Transverse colon (tissue), 4 donors: ENCODE measurements at regions not wholly inside any gene's neighbourhood (a gene's known extent, or its start where the extent isn't known, plus 50 kb on each side); places are given as distances from the start of the nearest gene placed in this dataset.
"Not testable (repeated sequence)": the region's sequence is repeated elsewhere in the genome, so short reads cannot be mapped to it uniquely, and the experiment has no call there.

Experiments
- DNase-seq: peaks from one replicate; pipeline ENCODE4 v3.0.0-alpha.2; 2019
- H3K27ac ChIP-seq, 4 donors: fragments of 200-600 bp; sonication (generic); 2 replicates each; pipeline ENCODE4 v1.5.1; 2016 to 2018; ENCODE audit warnings: inconsistent platforms in 4 of 4
- H3K27me3 ChIP-seq: fragments of 200-600 bp; sonication (generic); 2 replicates; pipeline ENCODE4 v1.5.1; 2017; ENCODE audit warnings: inconsistent platforms
- H3K36me3 ChIP-seq, 4 donors: fragments of 200-600 bp; sonication (generic); 2 replicates each; pipeline ENCODE4 v1.5.1; 2017 to 2019; ENCODE audit warnings: inconsistent platforms in 4 of 4
- H3K4me1 ChIP-seq, 4 donors: fragments of 200-600 bp; sonication (generic); 2 replicates each; pipeline ENCODE4 v1.5.1; 2017 to 2020; ENCODE audit warnings: inconsistent platforms in 4 of 4
- H3K4me3 ChIP-seq, 4 donors: fragments of 200-600 bp; sonication (generic); 1 replicate in 1 of 4; 2 replicates in 3 of 4; pipeline versions ENCODE4 v1.5.1 to v1.6.1; 2017 to 2019; ENCODE audit warnings: inconsistent platforms in 4 of 4
- H3K9me3 ChIP-seq, 2 donors: fragments of 200-600 bp; sonication (generic); 2 replicates each; pipeline ENCODE4 v1.5.1; 2017 to 2019; ENCODE audit warnings: inconsistent platforms in 2 of 2
- EP300 ChIP-seq: sonication (generic); formaldehyde crosslinking; IDR thresholded peaks from one replicate; pipeline ENCODE4 v1.6.1; 2017; ENCODE audit warnings: antibody characterized with exemption, low read depth
- POLR2A ChIP-seq: fragments of 450-650 bp; IDR thresholded peaks from one replicate; pipeline ENCODE4 v1.6.1; 2016; ENCODE audit warnings: antibody characterized with exemption, mild to moderate bottlenecking, moderate library complexity
- POLR2AphosphoS5 ChIP-seq, 3 donors: sonication (generic); formaldehyde crosslinking; IDR thresholded peaks; one replicate each; pipeline ENCODE4 v1.6.1; 2016; ENCODE audit warnings: antibody characterized with exemption in 3 of 3
- WGBS, 2 donors: methylation state at CpG; one replicate each; pipeline ENCODE4 v1.1.5; 2018; ENCODE audit warnings: low coverage in 1 of 2; 5-methylcytosine and 5-hydroxymethylcytosine counted together
- in situ Hi-C, 4 donors: fragments of 200-750 bp; cut with MboI; loops; one replicate each; pipeline versions ENCODE4 v1.15.0 to v1.15.1; 2017; ENCODE audit warnings: low sequenced_read_pairs in 3 of 4, low pct_ligation_motif_present in 1 of 4, low pct_unique_long_range_greater_than_20kb in 1 of 4
- intact Hi-C: fragments of 100-400 bp; cut with DNase I; formaldehyde crosslinking; loops from one replicate; pipeline ENCODE4 v1.15.1; 2023; ENCODE audit warnings: low total_unique reads
- TF ChIP-seq, protein P1 (sequence below), 5 experiments: fragments of 200-600 bp in 3 of 5; fragments of 450-650 bp in 2 of 5; sonication (generic) in 3 of 5; IDR thresholded peaks; 1 replicate in 2 of 5; 2 replicates in 3 of 5; pipeline ENCODE4 v1.5.1; 2016 to 2017; ENCODE audit warnings: antibody characterized with exemption in 5 of 5, inconsistent platforms in 3 of 5, mild to moderate bottlenecking in 2 of 5, moderate library complexity in 1 of 5

DNA sequence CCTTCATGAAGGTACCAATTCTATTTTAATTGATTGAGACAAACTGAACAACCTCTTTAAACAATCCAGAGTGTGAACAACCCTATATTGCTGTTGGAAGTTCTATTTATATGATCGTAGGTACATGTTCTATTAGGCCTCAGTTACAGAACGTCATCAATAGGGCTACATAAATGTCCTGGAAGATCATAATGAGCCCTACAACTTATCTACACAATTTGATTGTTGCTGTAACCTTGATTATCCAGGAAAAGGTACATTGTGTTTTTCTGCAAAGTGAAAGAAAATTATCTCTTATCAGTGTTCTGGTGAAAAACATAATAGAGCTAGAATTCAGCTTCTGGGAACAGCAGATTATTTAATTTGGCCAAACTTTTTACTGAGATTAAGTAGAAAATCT is 612.9 kb downstream of the GALC start:
- no peaks in the 10 kb centered on the region for H3K27me3 ChIP-seq
- TF ChIP-seq, protein P1, sequence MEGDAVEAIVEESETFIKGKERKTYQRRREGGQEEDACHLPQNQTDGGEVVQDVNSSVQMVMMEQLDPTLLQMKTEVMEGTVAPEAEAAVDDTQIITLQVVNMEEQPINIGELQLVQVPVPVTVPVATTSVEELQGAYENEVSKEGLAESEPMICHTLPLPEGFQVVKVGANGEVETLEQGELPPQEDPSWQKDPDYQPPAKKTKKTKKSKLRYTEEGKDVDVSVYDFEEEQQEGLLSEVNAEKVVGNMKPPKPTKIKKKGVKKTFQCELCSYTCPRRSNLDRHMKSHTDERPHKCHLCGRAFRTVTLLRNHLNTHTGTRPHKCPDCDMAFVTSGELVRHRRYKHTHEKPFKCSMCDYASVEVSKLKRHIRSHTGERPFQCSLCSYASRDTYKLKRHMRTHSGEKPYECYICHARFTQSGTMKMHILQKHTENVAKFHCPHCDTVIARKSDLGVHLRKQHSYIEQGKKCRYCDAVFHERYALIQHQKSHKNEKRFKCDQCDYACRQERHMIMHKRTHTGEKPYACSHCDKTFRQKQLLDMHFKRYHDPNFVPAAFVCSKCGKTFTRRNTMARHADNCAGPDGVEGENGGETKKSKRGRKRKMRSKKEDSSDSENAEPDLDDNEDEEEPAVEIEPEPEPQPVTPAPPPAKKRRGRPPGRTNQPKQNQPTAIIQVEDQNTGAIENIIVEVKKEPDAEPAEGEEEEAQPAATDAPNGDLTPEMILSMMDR (IDR thresholded peaks at IDR 0.05): no peak
- TF ChIP-seq POLR2A (no peak), EP300 (no peak), POLR2AphosphoS5 (IDR thresholded peaks at IDR 0.05) (no peak)
- H3K4me1 ChIP-seq: no peaks in the 10 kb centered on the region
- 74 to 75% methylated on average over 2 of the region's 2 CpGs for WGBS, 2 donors
- no peak for DNase-seq
- H3K36me3 ChIP-seq: no peaks in the 10 kb centered on the region
- in situ Hi-C loops (no loop called here), intact Hi-C loops (no loop called here)
- no peak overlapping the region for H3K27ac ChIP-seq
- H3K9me3 ChIP-seq: no peaks in the 10 kb centered on the region
- no peak overlapping the region for H3K4me3 ChIP-seq

DNA sequence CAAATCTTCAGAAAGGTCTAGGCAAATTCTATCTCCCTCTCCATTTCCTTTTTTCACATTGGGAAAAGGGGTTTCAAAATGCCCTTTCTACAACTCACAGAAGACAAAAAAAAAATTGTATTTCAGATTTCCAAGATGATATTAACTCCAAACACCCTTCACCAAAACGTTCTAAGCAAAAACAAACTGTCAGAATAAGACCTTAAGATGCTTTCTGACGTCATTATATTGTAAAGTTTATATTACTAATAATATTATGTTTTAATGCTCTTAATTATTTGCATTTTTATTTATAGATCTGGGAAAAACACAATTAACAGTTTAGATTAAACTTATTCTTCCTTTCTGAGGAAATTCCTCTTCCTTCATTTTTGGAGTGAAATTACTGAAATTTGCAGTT is 624.2 kb downstream of the GALC start:
- in situ Hi-C loops (no loop called here), intact Hi-C loops (no loop called here)
- WGBS, 2 donors: 36 to 44% methylated on average over 2 of the region's 2 CpGs

DNA sequence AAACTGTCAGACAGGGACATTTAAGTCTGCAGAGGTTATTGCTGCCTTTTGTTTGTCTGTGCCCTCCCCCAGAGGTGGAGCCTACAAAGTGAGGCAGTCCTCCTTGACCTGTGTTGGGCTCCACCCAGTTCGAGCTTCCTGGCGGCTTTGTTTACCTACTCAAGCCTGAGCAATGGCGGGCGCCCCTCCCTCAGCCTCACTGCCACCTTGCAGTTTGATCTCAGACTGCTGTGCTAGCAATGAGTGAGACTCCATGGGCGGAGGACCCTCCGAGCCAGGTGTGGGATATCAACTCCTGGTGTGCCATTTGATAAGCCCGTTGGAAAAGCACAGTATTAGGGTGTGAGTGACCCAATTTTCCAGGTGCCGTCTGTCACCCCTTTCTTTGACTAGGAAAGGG is 632.7 kb downstream of the GALC start:
- H3K27me3 ChIP-seq, H3K36me3 ChIP-seq, H3K4me1 ChIP-seq, DNase-seq, H3K4me3 ChIP-seq, H3K27ac ChIP-seq, intact Hi-C loops, in situ Hi-C loops, H3K9me3 ChIP-seq: not testable (repeated sequence)
- 88 to 100% methylated on average over 1 to 8 of the region's 8 CpGs for WGBS, 2 donors

More for the DNA sequence above, 624.2 kb downstream of the GALC start:
- TF ChIP-seq POLR2AphosphoS5 (IDR thresholded peaks at IDR 0.05) (no peak), EP300 (no peak), POLR2A (no peak)
- TF ChIP-seq, protein P1 (IDR thresholded peaks at IDR 0.05): no peak
- Histone ChIP-seq H3K9me3 (no peaks in the 10 kb centered on the region), H3K4me1 (no peaks in the 10 kb centered on the region), H3K36me3 (no peaks in the 10 kb centered on the region), H3K4me3 (no peak overlapping the region), H3K27me3 (no peaks in the 10 kb centered on the region), H3K27ac (no peak overlapping the region)
- no peak for DNase-seq

DNA sequence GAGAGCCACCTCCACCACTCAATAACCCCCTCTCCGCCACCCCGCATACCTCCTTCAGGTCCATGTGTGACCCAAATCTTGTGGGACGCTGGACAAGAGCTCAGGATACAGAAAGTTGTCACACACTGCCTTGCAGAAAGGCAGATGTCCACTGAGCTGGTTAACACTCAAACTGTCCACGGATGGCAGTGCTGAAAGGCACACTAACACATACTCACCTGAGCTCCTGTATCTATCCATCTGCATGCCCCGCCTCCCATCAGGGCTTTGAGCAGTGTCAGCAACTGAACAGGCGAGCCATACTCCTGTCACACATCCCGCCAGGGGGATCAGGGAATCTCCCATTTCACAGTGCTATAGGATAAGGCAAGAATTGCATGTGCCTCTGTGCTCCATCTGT is 642.0 kb downstream of the GALC start:
- TF ChIP-seq, protein P1 (IDR thresholded peaks at IDR 0.05): no peak
- no peak for TF ChIP-seq POLR2A
- no peak for TF ChIP-seq EP300
- TF ChIP-seq POLR2AphosphoS5 (IDR thresholded peaks at IDR 0.05): no peak
- no peaks in the 10 kb centered on the region for H3K27me3 ChIP-seq
- no peaks in the 10 kb centered on the region for H3K4me1 ChIP-seq
- no peak overlapping the region for H3K4me3 ChIP-seq
- intact Hi-C loops (no loop called here), in situ Hi-C loops (no loop called here)
- H3K27ac ChIP-seq: no peak overlapping the region
- H3K9me3 ChIP-seq: no peaks in the 10 kb centered on the region
- 80% methylated on average over 7 of the region's 7 CpGs; no CpG with 5 or more reads in 1 of the 2 donors for WGBS, 2 donors
- DNase-seq: no peak
- H3K36me3 ChIP-seq: no peaks in the 10 kb centered on the region

DNA sequence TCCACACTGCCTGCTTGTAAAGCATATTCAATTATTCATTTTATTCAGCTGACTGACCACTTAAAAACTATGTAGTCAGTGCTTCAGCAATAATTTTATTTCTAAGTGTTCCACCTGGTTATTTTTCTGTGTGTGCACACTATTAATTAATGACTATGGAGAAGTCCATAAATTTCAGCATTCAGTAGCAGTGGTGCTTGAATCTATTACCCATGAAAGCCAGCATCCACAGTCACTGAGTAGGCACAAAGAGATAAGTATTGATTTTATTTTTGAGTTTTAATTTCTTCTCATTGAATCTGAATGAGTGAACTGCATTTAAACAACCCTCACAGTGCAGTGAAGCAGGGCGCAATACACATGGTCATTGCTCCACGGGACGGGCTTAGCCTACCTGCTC is 643.1 kb downstream of the GALC start:
- Histone ChIP-seq H3K9me3 (no peaks in the 10 kb centered on the region), H3K27ac (no peak overlapping the region), H3K36me3 (no peaks in the 10 kb centered on the region), H3K4me1 (no peaks in the 10 kb centered on the region), H3K27me3 (no peaks in the 10 kb centered on the region), H3K4me3 (no peak overlapping the region)
- TF ChIP-seq POLR2AphosphoS5 (IDR thresholded peaks at IDR 0.05): no peak
- TF ChIP-seq POLR2A: no peak
- TF ChIP-seq, protein P1 (IDR thresholded peaks at IDR 0.05): no peak
- no peak for TF ChIP-seq EP300
- in situ Hi-C loops: no loop called here
- DNase-seq: no peak
- intact Hi-C loops: no loop called here
- WGBS, 2 donors: 92% methylated on average over 3 of the region's 3 CpGs; no CpG with 5 or more reads in 1 of the 2 donors
